Right atrium auricular region (tissue), 2 donors: ENCODE measurements at regions not wholly inside any gene's neighbourhood (a gene's known extent, or its start where the extent isn't known, plus 50 kb on each side); places are given as distances from the start of the nearest gene placed in this dataset.

ENCODE experiments used
- DNase-seq: peaks from one replicate; pipeline ENCODE4 v3.0.0-alpha.2; 2019; ENCODE audit warnings: low spot score
- H3K27ac ChIP-seq, 2 donors: fragments of 200-600 bp; sonication (generic); 1 replicate in 1 of 2; 2 replicates in 1 of 2; pipeline ENCODE4 v1.5.1; 2016 to 2019
- H3K27me3 ChIP-seq, 2 donors: fragments of 200-600 bp; sonication (generic); one replicate each; pipeline versions ENCODE4 v1.5.1 to v1.6.0; 2017 to 2019
- H3K36me3 ChIP-seq: fragments of 200-600 bp; sonication (generic); one replicate; pipeline ENCODE4 v1.5.1; 2016
- H3K4me1 ChIP-seq, 2 donors: fragments of 200-600 bp; sonication (generic); one replicate each; pipeline versions ENCODE4 v1.5.1 to v1.6.0; 2017 to 2019
- H3K4me3 ChIP-seq, 2 donors: fragments of 200-600 bp; sonication (generic); 1 replicate in 1 of 2; 2 replicates in 1 of 2; pipeline ENCODE4 v1.5.1; 2017 to 2019; ENCODE audit warnings: mild to moderate bottlenecking in 1 of 2, moderate library complexity in 1 of 2
- H3K9me3 ChIP-seq, 2 donors: fragments of 200-600 bp; sonication (generic); one replicate each; pipeline ENCODE4 v1.5.1; 2019
- CTCF ChIP-seq, 2 donors: fragments of 200-600 bp; sonication (generic); IDR thresholded peaks; one replicate each; pipeline ENCODE4 v1.5.1; 2019; ENCODE audit warnings: antibody characterized with exemption in 2 of 2

- no peak overlapping the region for H3K27ac ChIP-seq
- no peaks in the 10 kb centered on the region for H3K9me3 ChIP-seq
- TF ChIP-seq CTCF (IDR thresholded peaks at IDR 0.05), result no peak
- H3K27me3 ChIP-seq, result no peaks in the 10 kb centered on the region
- H3K36me3 ChIP-seq, result no peaks in the 10 kb centered on the region
- H3K4me1 ChIP-seq, result peaks cover 0 to 20% of the 10 kb centered on the region in 2 donors
- H3K4me3 ChIP-seq, result no peak overlapping the region
- DNase-seq, result no peak
Observed at GRCh38 chr1:83697220-83697619, 301.7 kb downstream of the TTLL7 start.

DNA sequence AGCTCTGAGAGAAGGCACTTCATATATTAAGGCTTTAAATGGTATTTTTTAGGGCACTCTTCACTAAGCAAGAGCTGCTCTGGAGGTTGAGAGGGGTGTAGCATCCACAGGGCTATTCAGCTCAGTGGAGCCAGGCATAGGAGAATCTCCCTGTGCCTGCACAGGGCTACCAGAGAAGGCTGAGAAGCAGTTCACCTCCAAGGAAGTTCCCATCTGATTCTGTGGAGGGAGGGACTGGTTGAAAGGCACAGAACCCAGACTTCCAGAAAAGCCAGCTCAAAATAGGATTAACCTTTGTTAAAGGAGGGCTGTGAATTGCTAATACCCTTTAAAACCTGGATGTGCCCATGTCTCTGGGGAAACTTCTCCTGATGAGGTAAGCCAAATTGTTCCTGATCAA lies 304.5 kb downstream of the TTLL7 start:
- TF ChIP-seq CTCF (IDR thresholded peaks at IDR 0.05), result no peak
- H3K4me3 ChIP-seq, result no peak overlapping the region
- peaks cover 0 to 24% of the 10 kb centered on the region in 2 donors for H3K4me1 ChIP-seq
- no peaks in the 10 kb centered on the region for H3K36me3 ChIP-seq
- DNase-seq, result no peak
- no peak overlapping the region for H3K27ac ChIP-seq
- H3K27me3 ChIP-seq, result no peaks in the 10 kb centered on the region
- no peaks in the 10 kb centered on the region for H3K9me3 ChIP-seq

DNA sequence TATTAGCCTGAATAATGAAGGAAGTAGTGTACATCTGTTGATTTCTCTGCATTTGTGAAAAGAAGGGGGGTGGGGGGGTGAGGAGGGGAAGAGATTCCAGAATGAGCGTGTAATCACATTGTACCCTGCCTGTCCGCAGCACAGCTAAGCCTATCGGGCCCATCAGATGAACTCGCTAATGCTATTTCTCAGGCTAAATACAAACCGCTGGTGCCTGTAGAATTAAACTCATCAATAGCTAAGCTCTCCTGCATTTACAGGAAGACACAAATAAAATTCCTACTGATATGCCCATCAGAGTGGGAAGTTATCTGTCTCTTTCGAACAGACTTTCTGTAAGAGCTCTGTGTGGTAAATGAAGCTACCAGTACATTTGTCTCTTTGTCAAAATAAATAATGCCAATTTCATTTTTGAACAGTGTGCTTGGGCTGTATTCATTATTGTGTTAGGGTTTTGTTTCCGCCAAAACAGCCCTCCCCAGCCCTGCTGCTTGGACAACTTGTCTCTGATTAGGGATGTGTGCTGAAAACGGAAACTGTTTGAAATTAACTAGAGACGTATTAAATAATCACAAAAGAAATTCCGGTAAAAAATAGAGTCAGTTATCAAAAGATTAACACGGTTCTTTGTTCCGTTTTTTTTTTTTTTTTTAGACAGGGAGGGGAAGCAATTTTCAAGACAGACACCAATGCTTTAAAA lies 305.4 kb downstream of the TTLL7 start:
- Histone ChIP-seq H3K9me3 (no peaks in the 10 kb centered on the region), H3K4me3 (peak overlapping the region; percentile 2 to 47), H3K36me3 (no peaks in the 10 kb centered on the region), H3K27ac (peak overlapping the region; percentile 3 to 12), H3K4me1 (peaks cover 0 to 24% of the 10 kb centered on the region in 2 donors), H3K27me3 (no peaks in the 10 kb centered on the region)
- no peak for DNase-seq
- TF ChIP-seq CTCF (IDR thresholded peaks at IDR 0.05), result no peak

GRCh38 chr1:83692524-83693381 lies 306.2 kb downstream of the TTLL7 start:
- Histone ChIP-seq H3K36me3 (no peaks in the 10 kb centered on the region), H3K27me3 (no peaks in the 10 kb centered on the region), H3K4me3 (peak overlapping the region; percentile 21 to 47), H3K9me3 (no peaks in the 10 kb centered on the region), H3K4me1 (peaks cover 0 to 24% of the 10 kb centered on the region in 2 donors), H3K27ac (peak overlapping the region; percentile 3 to 12)
- no peak for DNase-seq
- TF ChIP-seq CTCF (IDR thresholded peaks at IDR 0.05), result no peak

DNA sequence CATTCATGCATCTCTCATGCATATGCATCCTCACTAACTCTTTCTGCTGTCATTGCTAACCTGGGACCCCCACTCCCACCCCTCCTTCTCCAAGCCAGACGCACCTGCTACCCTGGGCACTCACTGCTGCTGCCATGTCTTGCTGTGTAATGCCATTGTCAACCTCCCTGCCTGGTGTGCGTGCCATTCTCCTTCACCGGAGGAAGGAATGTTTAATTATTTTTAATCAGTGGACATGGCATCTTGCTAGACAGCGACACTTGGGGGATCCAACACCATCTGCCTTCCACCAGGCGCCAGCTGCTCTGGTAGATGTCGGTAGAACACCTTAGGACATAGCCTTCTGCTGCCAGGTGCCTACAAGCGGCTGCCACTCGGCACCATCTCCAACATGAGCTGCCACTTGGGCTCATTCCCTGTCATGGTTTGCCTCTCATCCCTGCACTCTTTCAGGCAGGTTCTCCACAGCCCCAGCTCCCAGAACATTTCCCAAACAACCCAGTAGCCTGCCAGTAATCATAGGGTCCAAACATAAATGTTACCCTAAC lies 306.9 kb downstream of the TTLL7 start:
- Histone ChIP-seq H3K36me3 (no peaks in the 10 kb centered on the region), H3K4me1 (peaks cover 0 to 24% of the 10 kb centered on the region in 2 donors), H3K4me3 (no peak overlapping the region), H3K27me3 (no peaks in the 10 kb centered on the region), H3K27ac (peak overlapping the region in 1 of 2 donors; percentile 12), H3K9me3 (no peaks in the 10 kb centered on the region)
- no peak for DNase-seq
- no peak for TF ChIP-seq CTCF (IDR thresholded peaks at IDR 0.05)
